ENCODE measurements at regions not wholly inside any gene's neighbourhood (a gene's known extent, or its start where the extent isn't known, plus 50 kb on each side); places are given as distances from the start of the nearest gene placed in this dataset.

GRCh38 chr18:1019191-1019590, 114.5 kb downstream of the ADCYAP1 start:
- TF ChIP-seq CTCF (IDR thresholded peaks at IDR 0.05; ENCODE audit: insufficient read depth, low read depth, low read length) (no peak), EZH2 (IDR thresholded peaks at IDR 0.05; ENCODE audit: insufficient read depth, low read length) (no peak)

Data from astrocyte (in vitro differentiated cells and primary cell).